ENCODE measurements at regions not wholly inside any gene's neighbourhood (a gene's known extent, or its start where the extent isn't known, plus 50 kb on each side); places are given as distances from the start of the nearest gene placed in this dataset.

DNA sequence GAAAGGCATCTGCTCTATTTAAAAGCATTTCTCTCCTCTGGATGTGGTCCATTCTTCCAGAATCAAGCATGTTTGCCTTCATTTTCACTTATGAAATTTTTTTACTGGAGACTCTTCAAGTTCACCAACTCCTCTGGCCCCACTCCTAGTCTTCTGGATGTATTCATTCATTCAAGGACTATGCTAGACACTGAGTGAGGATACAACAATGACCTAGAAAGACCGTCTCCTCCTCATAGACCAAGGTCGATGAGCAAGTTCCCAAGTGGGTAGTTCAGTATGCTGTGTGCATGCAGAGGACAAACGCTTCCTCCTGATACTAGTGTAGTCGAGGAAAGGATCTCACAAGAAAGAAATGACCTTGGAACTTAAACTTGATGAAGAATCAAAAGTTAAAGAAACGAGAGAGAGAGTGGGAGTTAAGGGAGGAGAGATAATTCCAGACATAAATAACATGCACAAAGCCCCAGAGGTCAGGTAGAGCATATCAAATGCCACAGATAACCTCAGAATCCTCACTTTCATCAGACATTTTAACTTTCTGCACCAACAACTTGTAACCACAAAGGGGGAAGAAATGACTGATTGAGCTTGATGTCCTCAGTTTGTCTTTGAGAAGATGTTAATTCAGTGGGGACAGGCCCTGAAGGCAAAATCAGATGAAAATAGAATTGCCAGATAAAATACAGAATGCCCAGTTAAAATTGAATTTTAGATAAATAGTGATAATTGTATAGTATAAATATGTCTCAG is 149.4 kb downstream of the IMPG2 start:
- TF ChIP-seq, protein P1, sequence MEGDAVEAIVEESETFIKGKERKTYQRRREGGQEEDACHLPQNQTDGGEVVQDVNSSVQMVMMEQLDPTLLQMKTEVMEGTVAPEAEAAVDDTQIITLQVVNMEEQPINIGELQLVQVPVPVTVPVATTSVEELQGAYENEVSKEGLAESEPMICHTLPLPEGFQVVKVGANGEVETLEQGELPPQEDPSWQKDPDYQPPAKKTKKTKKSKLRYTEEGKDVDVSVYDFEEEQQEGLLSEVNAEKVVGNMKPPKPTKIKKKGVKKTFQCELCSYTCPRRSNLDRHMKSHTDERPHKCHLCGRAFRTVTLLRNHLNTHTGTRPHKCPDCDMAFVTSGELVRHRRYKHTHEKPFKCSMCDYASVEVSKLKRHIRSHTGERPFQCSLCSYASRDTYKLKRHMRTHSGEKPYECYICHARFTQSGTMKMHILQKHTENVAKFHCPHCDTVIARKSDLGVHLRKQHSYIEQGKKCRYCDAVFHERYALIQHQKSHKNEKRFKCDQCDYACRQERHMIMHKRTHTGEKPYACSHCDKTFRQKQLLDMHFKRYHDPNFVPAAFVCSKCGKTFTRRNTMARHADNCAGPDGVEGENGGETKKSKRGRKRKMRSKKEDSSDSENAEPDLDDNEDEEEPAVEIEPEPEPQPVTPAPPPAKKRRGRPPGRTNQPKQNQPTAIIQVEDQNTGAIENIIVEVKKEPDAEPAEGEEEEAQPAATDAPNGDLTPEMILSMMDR (IDR thresholded peaks at IDR 0.05) = no peak
- no peak for TF ChIP-seq EZH2 (IDR thresholded peaks at IDR 0.05)

Measured in neural progenitor cell (in vitro differentiated cells).